Adrenal gland (tissue), 9 donors: ENCODE measurements at regions not wholly inside any gene's neighbourhood (a gene's known extent, or its start where the extent isn't known, plus 50 kb on each side); places are given as distances from the start of the nearest gene placed in this dataset.

Source experiments
- DNase-seq, 7 donors: peaks; one replicate each; pipeline ENCODE4 v3.0.0-alpha.2; 2019 to 2020
- H3K27ac ChIP-seq, 5 donors: fragments of 200-600 bp; sonication (generic) in 4 of 5; 1 replicate in 3 of 5; 2 replicates in 2 of 5; pipeline versions ENCODE4 v1.5.1 to v1.8.0; 2016 to 2020; ENCODE audit warnings: mild to moderate bottlenecking in 1 of 5
- H3K27me3 ChIP-seq: fragments of 200-600 bp; 2 replicates; pipeline ENCODE4 v1.8.0; 2021
- H3K36me3 ChIP-seq, 2 donors: fragments of 200-600 bp; replicated peaks in 1 of 2; 1 replicate in 1 of 2; 2 replicates in 1 of 2; pipeline versions ENCODE4 v1.5.1 to v1.8.0; 2018 to 2022
- H3K4me1 ChIP-seq, 2 donors: fragments of 200-600 bp; replicated peaks in 1 of 2; 1 replicate in 1 of 2; 2 replicates in 1 of 2; pipeline versions ENCODE4 v1.5.1 to v1.8.0; 2018 to 2021
- H3K4me3 ChIP-seq, 4 donors: fragments of 200-600 bp; sonication (generic) in 3 of 4; one replicate each; pipeline ENCODE4 v1.5.1; 2016 to 2018
- H3K9me3 ChIP-seq, 3 donors: fragments of 200-600 bp; sonication (generic) in 1 of 3; replicated peaks in 1 of 3; 1 replicate in 2 of 3; 2 replicates in 1 of 3; pipeline versions ENCODE4 v1.5.1 to v1.8.0; 2016 to 2021
- POLR2A ChIP-seq, 2 donors: fragments of 450-650 bp; IDR thresholded peaks; one replicate each; pipeline ENCODE4 v1.6.1; 2017; ENCODE audit warnings: antibody characterized with exemption in 2 of 2, mild to moderate bottlenecking in 2 of 2, moderate library complexity in 1 of 2
- WGBS, 4 donors: extraction: QIAGEN DNeasy Blood & Tissue Kit in 2 of 4; methylation state at CpG; one replicate each; pipeline versions ENCODE4 v1.1.5 to v1.1.7; 2013 to 2017; 5-methylcytosine and 5-hydroxymethylcytosine counted together
- intact Hi-C, 2 donors: fragments of 100-400 bp; cut with DNase I; formaldehyde crosslinking; loops; one replicate each; pipeline versions ENCODE4 v1.14.1 to v1.15.0; 2022 to 2023
- TF ChIP-seq, protein P1 (sequence below), 6 experiments: fragments of 450-650 bp in 4 of 6; fragments of 200-600 bp in 2 of 6; sonication (generic) in 1 of 6; IDR thresholded peaks; 1 replicate in 5 of 6; 2 replicates in 1 of 6; pipeline versions ENCODE4 v1.5.1 to v1.8.0; 2016 to 2021; ENCODE audit warnings: antibody characterized with exemption in 6 of 6, mild to moderate bottlenecking in 2 of 6, moderate library complexity in 1 of 6
- donor health status: healthy with polysubstance abuse.
- donor health status: Bipolar disorder and iron deficiency.
- donor health status: DM: yes; HTN: yes; CAD: no.
- donor health status: DM: no; HTN: no; CAD: no.
- donor health status: DM: no; HTN: no; CAD: no.

DNA sequence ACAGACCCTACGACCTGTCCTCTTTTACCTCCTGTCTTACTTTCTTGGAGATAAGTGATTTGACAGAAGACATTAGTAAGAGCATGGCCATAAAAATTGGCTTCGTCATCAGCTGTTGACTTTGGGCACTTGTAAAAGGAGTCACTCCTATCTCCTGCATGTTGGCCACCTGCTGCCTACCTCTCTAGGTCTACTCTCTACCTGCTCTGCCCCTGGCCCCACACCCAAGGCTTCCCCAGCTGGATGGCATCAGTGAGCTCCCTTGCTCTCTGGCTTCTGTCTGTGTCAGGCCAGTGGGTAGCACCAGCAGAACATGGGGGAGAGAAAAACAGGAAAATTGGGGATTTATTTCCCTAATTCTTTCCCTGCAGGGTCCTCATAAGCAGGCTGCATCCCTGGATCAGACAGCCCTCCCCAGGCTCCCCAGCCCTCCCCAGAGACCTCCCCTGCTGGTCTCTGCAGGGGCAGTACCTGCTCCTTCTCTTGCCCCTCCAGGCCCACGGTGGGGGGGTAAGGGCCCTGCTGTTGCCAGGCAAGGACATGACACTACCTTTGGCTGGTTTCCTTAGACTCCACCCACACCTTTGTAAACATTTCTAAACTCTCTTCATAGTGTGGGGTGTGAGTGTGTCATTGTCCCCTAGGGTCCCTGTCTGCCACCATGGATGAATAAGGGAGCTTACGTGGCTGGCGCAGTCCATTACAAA lies 157.0 kb upstream of the NECTIN1 start:
- H3K9me3 ChIP-seq = no peaks in the 10 kb centered on the region
- H3K4me3 ChIP-seq = no peak overlapping the region
- DNase-seq = no peak
- H3K27me3 ChIP-seq = no peaks in the 10 kb centered on the region
- H3K4me1 ChIP-seq = no peaks in the 10 kb centered on the region
- TF ChIP-seq, protein P1, sequence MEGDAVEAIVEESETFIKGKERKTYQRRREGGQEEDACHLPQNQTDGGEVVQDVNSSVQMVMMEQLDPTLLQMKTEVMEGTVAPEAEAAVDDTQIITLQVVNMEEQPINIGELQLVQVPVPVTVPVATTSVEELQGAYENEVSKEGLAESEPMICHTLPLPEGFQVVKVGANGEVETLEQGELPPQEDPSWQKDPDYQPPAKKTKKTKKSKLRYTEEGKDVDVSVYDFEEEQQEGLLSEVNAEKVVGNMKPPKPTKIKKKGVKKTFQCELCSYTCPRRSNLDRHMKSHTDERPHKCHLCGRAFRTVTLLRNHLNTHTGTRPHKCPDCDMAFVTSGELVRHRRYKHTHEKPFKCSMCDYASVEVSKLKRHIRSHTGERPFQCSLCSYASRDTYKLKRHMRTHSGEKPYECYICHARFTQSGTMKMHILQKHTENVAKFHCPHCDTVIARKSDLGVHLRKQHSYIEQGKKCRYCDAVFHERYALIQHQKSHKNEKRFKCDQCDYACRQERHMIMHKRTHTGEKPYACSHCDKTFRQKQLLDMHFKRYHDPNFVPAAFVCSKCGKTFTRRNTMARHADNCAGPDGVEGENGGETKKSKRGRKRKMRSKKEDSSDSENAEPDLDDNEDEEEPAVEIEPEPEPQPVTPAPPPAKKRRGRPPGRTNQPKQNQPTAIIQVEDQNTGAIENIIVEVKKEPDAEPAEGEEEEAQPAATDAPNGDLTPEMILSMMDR (IDR thresholded peaks at IDR 0.05) = no peak
- TF ChIP-seq POLR2A (IDR thresholded peaks at IDR 0.05) = no peak
- intact Hi-C loops = no loop called here
- no peaks in the 10 kb centered on the region for H3K36me3 ChIP-seq
- 69 to 81% (median 72%) methylated on average over 4 to 5 of the region's 5 CpGs for WGBS, 4 donors
- H3K27ac ChIP-seq = no peak overlapping the region

GRCh38 chr11:119885067-119885466 lies 156.1 kb upstream of the NECTIN1 start:
- Histone ChIP-seq H3K27ac (no peak overlapping the region), H3K4me3 (no peak overlapping the region), H3K36me3 (no peaks in the 10 kb centered on the region), H3K4me1 (no peaks in the 10 kb centered on the region), H3K9me3 (no peaks in the 10 kb centered on the region), H3K27me3 (no peaks in the 10 kb centered on the region)
- 63 to 79% (median 68%) methylated on average over 5 of the region's 5 CpGs for WGBS, 4 donors
- intact Hi-C loops = no loop called here
- TF ChIP-seq, protein P1 (IDR thresholded peaks at IDR 0.05) = no peak
- no peak for TF ChIP-seq POLR2A (IDR thresholded peaks at IDR 0.05)
- no peak for DNase-seq

- 83 to 96% (median 90%) methylated on average over 3 to 4 of the region's 4 CpGs for WGBS, 4 donors
- no peaks in the 10 kb centered on the region for H3K27me3 ChIP-seq
Measured at GRCh38 chr11:119882316-119882715, 153.3 kb upstream of the NECTIN1 start.

DNA sequence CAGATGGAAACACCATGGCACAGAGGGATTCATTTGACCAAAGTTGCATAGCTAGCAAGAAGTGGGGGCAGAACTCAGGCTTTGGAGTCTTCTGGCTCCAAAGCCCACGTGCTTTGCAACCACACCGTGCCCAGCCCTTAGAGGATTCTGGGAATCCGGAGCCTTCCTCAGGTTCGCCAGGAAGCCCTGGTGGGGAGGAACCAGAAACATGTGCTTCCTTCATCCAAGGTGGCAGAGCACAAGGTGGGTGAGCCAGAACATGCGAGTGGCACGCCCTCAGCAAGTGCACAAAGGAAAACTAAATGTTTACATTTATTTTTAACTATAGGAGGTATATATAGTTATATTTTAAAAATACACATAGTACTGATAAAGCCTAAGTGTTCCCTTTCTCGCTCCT lies 151.9 kb upstream of the NECTIN1 start:
- H3K36me3 ChIP-seq = no peaks in the 10 kb centered on the region
- TF ChIP-seq, protein P1 (IDR thresholded peaks at IDR 0.05) = no peak
- TF ChIP-seq POLR2A (IDR thresholded peaks at IDR 0.05) = no peak
- H3K9me3 ChIP-seq = no peaks in the 10 kb centered on the region
- intact Hi-C loops = no loop called here
- H3K4me1 ChIP-seq = no peaks in the 10 kb centered on the region
- no peak overlapping the region for H3K27ac ChIP-seq
- DNase-seq = no peak
- WGBS, 4 donors = 66 to 76% (median 67%) methylated on average over 7 of the region's 7 CpGs
- no peaks in the 10 kb centered on the region for H3K27me3 ChIP-seq
- no peak overlapping the region for H3K4me3 ChIP-seq

More at GRCh38 chr11:119882316-119882715, 153.3 kb upstream of the NECTIN1 start:
- no peak overlapping the region for H3K4me3 ChIP-seq
- intact Hi-C loops = no loop called here
- H3K9me3 ChIP-seq = no peaks in the 10 kb centered on the region
- H3K36me3 ChIP-seq = no peaks in the 10 kb centered on the region
- H3K27ac ChIP-seq = no peak overlapping the region
- no peak for DNase-seq
- TF ChIP-seq, protein P1 (IDR thresholded peaks at IDR 0.05) = no peak
- no peak for TF ChIP-seq POLR2A (IDR thresholded peaks at IDR 0.05)
- H3K4me1 ChIP-seq = no peaks in the 10 kb centered on the region
